ELR (cell line): ENCODE measurements at regions not wholly inside any gene's neighbourhood (a gene's known extent, or its start where the extent isn't known, plus 50 kb on each side); places are given as distances from the start of the nearest gene placed in this dataset.

ENCODE experiments used
- DNase-seq: peaks from one replicate; pipeline ENCODE4 v3.0.0-alpha.2; 2015; ENCODE audit warnings: low read depth

- DNase-seq, result no peak
Measured at GRCh38 chr6:2562721-2563451, 187.8 kb downstream of the MYLK4 start.

GRCh38 chr6:2560917-2561698 lies 189.6 kb downstream of the MYLK4 start:
- no peak for DNase-seq

DNA sequence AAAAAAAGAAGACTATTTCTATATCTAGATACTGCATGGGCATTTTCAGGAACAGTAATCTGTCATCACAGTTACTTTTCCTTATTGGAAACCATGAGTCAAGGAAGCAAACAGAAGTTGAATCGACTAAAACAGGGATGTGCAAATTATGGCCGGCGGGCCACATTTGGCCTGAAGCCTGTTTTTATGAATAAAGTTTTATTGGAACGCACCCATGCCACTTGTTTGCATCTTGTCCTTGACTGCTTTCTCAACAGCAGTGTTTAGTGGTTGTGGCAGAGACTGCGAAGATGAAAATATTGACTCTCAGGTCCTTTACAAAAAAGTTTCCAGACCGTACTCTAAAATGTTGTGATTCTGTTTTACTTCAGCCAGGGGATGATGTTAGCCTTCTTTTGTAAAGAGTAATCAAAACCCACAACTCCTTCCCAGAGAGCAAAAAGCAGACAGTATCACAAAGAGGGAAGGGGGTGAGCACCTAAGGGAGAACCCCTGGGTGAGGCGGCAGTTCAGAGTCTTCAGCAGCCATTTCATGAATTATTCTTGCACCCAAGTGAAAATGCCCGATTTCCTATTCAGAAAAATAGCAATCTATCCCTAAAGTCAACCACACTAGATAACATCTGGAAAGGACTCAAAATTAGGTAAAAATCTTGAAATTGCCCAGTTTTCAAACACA lies 190.4 kb downstream of the MYLK4 start:
- DNase-seq, result no peak

- no peak for DNase-seq
Measured at GRCh38 chr6:2558861-2559801, 191.6 kb downstream of the MYLK4 start.

DNA sequence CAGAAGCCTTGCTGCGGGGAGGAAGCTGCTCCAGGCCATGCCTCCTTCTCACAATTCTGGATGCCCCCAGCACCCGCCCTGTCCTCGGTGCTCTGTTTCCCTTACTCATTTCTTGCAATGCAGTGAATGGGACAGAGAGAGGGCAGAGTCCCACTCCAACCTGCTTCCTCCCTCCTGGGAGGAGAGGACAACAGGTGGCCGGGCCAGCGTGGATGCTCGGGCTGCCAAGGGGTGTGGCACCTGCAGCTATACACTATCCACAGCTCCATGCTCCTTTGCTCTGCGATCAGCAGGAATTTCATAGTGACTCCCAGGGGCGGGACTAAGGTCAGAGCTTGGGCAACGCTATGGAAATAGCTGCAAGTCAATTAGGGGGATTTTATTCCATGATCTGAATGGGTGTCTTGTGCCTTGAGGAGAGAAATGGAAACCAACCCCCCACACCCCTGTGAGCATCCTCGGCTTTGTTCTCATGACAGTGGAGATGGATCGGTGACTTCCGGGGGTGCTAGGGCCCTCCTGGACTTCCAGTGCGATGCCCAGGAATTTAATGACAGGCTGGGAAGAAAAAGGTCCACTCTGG lies 192.5 kb downstream of the MYLK4 start:
- DNase-seq, result no peak

DNA sequence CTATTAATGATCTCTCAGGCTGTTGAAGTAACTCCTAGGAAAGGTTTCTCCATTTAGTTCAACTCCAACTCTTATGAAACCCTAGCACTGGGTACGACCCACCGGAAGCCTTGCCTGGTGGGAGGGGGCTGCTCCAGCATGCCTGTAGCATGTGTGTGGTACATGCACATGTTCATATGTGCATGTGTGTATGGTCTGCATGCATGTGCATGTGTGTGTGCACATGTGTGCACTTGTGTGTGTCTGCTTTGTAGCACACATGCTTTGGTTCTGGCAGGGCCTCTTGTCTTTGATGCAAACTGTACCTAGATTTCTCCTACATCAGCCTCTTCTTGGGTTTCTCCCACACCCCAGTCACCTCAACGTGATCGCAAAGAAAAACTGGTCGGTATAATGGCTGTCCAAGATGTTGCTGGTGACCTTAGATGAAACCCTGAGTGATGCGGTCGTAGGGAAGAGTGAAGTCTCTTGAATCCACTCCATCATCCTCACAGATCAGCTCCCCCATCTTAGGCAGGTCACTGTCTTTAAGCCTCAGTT lies 193.5 kb downstream of the MYLK4 start:
- DNase-seq, result no peak

GRCh38 chr6:2556761-2557160 lies 194.0 kb downstream of the MYLK4 start:
- DNase-seq, result no peak

DNA sequence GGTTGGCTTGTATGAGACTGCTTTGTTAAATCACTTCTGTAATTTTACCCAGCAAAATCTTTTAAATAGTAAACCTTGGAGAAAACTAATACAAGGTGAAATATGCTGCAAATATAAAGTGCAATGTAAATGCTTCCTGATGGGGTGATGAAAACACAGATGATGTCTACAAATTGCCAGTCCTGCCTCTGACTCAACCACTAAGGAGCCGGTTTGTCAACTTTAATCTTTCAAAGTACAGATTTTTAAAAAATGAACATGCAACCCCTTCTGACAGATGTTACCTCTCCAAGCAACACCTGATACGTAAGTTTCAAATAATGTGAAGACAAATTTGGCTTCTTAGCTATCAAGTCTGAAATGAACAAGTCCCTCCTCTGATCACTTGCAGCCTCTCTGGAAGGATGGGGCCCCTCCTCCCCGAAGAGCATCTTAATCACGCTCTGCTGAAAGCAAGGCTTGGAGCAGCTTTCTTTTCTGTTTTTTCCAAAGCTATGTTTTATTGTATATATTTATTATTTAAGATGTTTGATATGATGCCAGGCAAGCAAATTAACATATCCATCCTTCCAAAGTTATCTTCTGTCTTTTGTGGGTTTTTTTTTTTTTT lies 196.0 kb downstream of the MYLK4 start:
- DNase-seq, result no peak

- DNase-seq, result no peak
Measured at GRCh38 chr6:2552526-2553154, 198.1 kb downstream of the MYLK4 start.

GRCh38 chr6:2551705-2552104 lies 199.0 kb downstream of the MYLK4 start:
- DNase-seq, result no peak

- DNase-seq, result no peak
Measured at GRCh38 chr6:2550247-2550646, 200.5 kb downstream of the MYLK4 start.

DNA sequence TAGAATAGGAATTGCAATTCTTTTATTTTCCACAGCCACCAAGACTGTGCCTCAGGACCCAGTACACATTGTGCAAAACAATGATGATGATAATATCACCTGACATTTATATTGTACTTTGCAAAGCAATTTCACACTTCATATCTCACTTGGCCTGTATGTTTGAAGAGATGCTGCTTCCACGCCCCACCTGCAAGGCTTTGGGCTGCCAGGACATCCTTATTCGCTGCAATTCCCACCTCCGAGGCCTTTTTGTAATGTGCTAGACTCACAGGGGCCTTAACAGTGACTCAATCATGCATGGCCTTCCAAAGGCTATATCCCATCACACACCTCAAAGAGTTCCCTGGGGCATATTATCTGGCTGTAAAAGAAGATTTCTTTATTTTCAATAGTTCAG lies 200.9 kb downstream of the MYLK4 start:
- DNase-seq, result no peak

DNA sequence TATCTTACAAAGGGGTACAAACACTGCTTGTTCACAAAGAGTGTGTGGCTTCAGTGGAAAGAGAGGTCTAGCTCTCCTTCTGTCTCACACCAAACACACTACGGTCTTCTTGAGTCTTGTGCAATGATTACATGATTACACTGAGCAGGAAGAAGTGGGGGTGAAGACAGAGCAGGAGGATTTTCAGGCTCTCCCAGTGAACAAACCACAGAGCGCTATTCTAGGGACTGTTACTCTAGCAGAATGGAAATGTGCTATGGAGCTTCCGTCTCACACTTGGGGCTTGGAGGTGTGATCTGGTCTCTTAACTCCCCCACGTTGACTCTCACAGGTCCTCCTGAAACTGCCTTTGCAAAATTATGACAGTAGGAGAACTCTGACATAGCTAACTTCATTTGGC lies 203.4 kb downstream of the MYLK4 start:
- DNase-seq, result no peak

GRCh38 chr6:2546901-2547300 lies 203.8 kb downstream of the MYLK4 start:
- no peak for DNase-seq

DNA sequence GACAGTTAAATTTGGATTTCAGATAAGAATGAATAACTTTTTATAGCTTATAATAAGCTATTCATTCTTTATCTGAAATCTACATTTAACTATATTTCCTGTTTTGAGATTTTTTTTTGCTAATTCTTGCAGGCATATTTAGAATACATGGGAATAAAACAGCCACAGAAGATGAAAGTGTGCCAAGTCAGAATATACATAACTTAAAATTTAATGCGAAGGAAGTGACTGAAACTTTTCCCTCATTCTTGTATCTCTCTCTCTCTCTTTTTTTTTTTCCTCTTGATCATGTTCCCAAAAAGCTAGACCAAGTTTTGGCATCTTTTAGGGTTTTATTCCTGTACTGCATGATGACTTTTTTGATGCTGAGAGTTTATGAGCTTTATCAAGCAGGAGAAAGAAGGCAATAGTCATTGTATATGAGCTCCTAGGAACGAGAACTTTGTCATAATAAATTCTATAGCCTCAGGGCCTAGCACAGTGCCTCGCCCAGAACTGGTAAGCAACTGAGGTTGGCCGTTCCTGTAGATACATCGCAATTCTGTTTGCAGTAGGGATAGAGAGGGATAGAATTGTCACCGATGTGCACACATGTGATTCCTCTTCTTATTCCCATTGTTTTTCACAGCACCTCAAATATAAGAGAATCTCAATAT lies 205.2 kb downstream of the MYLK4 start:
- DNase-seq, result no peak

GRCh38 chr6:2543321-2543720 lies 207.4 kb downstream of the MYLK4 start:
- no peak for DNase-seq

DNA sequence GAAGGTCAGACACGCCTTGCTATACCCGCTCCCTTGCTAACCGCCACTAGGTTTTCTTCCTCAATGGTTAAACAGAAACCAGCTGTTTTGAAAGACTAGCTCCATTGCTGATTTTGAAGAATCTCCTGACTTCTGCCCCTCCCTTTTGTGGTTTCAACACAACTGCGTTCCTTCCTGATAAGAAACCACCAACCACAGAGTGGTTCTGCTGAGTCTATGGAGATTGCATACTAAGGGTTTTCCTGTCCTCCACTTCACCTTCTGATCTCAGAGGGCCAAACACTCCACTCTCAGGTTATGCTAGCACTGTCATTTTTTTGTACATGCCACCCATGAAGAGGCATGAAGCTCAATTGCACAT lies 207.9 kb downstream of the MYLK4 start:
- DNase-seq, result peak; percentile 51

DNA sequence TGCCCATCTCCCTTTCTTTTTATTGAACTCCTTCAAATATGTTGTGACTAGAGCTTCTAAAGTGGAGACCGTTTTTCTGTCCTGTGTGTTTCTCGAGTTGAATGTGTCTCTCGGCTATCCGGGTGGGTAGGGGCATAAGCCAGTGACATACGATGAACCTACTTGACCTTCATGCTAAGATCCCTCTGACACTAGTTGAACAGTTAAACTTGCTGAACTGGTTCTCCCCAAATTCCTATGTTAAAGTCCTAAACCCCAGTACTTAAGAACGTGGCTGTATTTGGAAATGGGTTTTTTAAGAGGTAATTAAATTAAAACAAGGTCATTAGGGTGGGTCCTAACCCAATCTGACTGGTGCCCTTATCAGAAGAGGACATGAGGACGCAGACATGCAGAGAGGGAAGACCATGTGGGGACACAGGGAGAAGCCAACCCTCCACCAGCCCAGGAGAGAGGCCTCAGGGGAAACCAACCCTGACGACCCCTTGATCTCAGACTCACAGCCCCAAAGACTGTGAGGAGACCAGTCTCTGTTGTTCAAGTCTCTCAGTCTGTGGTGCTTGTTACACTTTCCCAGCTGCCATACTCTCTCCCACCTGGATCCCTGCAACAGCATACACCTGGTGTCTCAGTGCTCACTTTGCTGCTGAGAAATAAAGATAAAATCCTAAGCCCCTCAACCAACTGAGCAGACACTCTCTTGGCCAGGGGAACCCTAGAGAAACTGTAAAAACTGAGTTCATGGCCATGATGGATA lies 208.4 kb downstream of the MYLK4 start:
- DNase-seq, result no peak

DNA sequence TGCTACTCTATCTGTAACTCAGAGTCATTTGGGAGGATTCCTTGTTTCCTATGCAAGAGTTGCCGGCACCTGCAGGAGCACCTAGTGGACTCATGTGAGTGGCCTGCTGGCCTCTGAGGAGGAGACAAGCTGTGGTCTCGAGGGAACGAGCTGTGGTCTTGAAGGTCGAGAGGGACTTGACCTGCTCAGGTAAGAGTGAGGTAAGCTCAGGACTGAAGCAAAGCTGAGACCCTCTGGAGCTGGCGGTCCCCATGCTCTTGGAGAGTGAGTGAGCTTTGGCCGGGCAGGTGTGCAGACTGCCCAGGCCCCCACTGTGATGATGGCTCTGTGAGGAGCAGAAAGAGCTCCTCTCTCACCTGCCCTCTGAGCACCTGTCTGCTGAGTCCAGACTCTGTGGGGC lies 214.3 kb downstream of the MYLK4 start:
- no peak for DNase-seq
